AG09319 (cell line): ENCODE measurements at regions not wholly inside any gene's neighbourhood (a gene's known extent, or its start where the extent isn't known, plus 50 kb on each side); places are given as distances from the start of the nearest gene placed in this dataset.

Source experiments
- DNase-seq: peaks from one replicate; pipeline ENCODE4 v3.0.0-alpha.2; 2010; ENCODE audit warnings: low read depth; ENCODE audit errors: extremely low read depth
- TF ChIP-seq, protein P1 (sequence below): IDR thresholded peaks from 2 replicates; pipeline ENCODE4 v1.5.1; 2011; ENCODE audit warnings: low read depth, mild to moderate bottlenecking, inconsistent platforms, low read length, moderate library complexity

GRCh38 chr16:86319585-86320236 lies 190.6 kb upstream of the FOXF1 start:
- TF ChIP-seq, protein P1, sequence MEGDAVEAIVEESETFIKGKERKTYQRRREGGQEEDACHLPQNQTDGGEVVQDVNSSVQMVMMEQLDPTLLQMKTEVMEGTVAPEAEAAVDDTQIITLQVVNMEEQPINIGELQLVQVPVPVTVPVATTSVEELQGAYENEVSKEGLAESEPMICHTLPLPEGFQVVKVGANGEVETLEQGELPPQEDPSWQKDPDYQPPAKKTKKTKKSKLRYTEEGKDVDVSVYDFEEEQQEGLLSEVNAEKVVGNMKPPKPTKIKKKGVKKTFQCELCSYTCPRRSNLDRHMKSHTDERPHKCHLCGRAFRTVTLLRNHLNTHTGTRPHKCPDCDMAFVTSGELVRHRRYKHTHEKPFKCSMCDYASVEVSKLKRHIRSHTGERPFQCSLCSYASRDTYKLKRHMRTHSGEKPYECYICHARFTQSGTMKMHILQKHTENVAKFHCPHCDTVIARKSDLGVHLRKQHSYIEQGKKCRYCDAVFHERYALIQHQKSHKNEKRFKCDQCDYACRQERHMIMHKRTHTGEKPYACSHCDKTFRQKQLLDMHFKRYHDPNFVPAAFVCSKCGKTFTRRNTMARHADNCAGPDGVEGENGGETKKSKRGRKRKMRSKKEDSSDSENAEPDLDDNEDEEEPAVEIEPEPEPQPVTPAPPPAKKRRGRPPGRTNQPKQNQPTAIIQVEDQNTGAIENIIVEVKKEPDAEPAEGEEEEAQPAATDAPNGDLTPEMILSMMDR = no peak
- no peak for DNase-seq

- no peak for DNase-seq
- TF ChIP-seq, protein P1 = no peak
Observed at GRCh38 chr16:86320237-86320595, 190.1 kb upstream of the FOXF1 start.

GRCh38 chr16:86321491-86321890 lies 188.8 kb upstream of the FOXF1 start:
- no peak for DNase-seq
- TF ChIP-seq, protein P1 = no peak

- no peak for DNase-seq
- TF ChIP-seq, protein P1 = no peak
Observed at GRCh38 chr16:86322283-86322682, 188.0 kb upstream of the FOXF1 start.

- DNase-seq = no peak
- TF ChIP-seq, protein P1 = no peak
Observed at GRCh38 chr16:86322806-86323205, 187.5 kb upstream of the FOXF1 start.

GRCh38 chr16:86324320-86324719 lies 186.0 kb upstream of the FOXF1 start:
- TF ChIP-seq, protein P1 = no peak
- no peak for DNase-seq

- TF ChIP-seq, protein P1 = no peak
- no peak for DNase-seq
Observed at GRCh38 chr16:86325360-86325759, 185.0 kb upstream of the FOXF1 start.
